NCI-H1694 treated with DMSO at 0.1 percent for 48 hours (cell line): ENCODE measurements at regions not wholly inside any gene's neighbourhood (a gene's known extent, or its start where the extent isn't known, plus 50 kb on each side); places are given as distances from the start of the nearest gene placed in this dataset.

Source experiments
- DNase-seq: peaks from one replicate; lab custom pipeline; 2025; lab: John Stamatoyannopoulos, UW

GRCh38 chr20:52261792-52262191, 70.2 kb upstream of the ZFP64 start:
- DNase-seq: no peak

GRCh38 chr20:52259295-52259694, 67.7 kb upstream of the ZFP64 start:
- no peak for DNase-seq

- DNase-seq: no peak
Measured at GRCh38 chr20:52256454-52256853, 64.9 kb upstream of the ZFP64 start.

- DNase-seq: no peak
Measured at GRCh38 chr20:52252664-52253063, 61.1 kb upstream of the ZFP64 start.

- DNase-seq: no peak
Measured at GRCh38 chr20:52251827-52252226, 60.2 kb upstream of the ZFP64 start.

- DNase-seq: no peak
Measured at GRCh38 chr20:52251136-52251700, 59.6 kb upstream of the ZFP64 start.

- no peak for DNase-seq
Measured at GRCh38 chr20:52247548-52247947, 56.0 kb upstream of the ZFP64 start.

GRCh38 chr20:52246366-52246765, 54.8 kb upstream of the ZFP64 start:
- DNase-seq: no peak

GRCh38 chr20:52244702-52245101, 53.1 kb upstream of the ZFP64 start:
- DNase-seq: no peak

- peak; percentile 49 for DNase-seq
Measured at GRCh38 chr20:52242237-52243230, 51.0 kb upstream of the ZFP64 start.
